Left lung (tissue), 4 donors: ENCODE measurements at regions not wholly inside any gene's neighbourhood (a gene's known extent, or its start where the extent isn't known, plus 50 kb on each side); places are given as distances from the start of the nearest gene placed in this dataset.

Source experiments
- ATAC-seq: fragments of 200-7000 bp; cut with Tn5 transposase; one replicate; pipeline ENCODE4 v1.9.1; 2020; ENCODE audit warnings: moderate library complexity
- DNase-seq, 4 donors: peaks; one replicate each; pipeline ENCODE4 v3.0.0-alpha.2; 2013 to 2020
- H3K27ac ChIP-seq, 2 donors: fragments of 200-600 bp; sonication (generic) in 1 of 2; one replicate each; pipeline versions ENCODE4 v1.5.0 to v1.8.0; 2020 to 2021
- H3K27me3 ChIP-seq, 2 donors: fragments of 200-600 bp; sonication (generic) in 1 of 2; one replicate each; pipeline versions ENCODE4 v1.5.0 to v1.8.0; 2020 to 2021
- H3K36me3 ChIP-seq, 2 donors: fragments of 200-600 bp; sonication (generic) in 1 of 2; one replicate each; pipeline versions ENCODE4 v1.5.0 to v1.8.0; 2020 to 2021
- H3K4me1 ChIP-seq, 2 donors: fragments of 200-600 bp; one replicate each; pipeline ENCODE4 v1.8.0; 2021
- H3K4me3 ChIP-seq, 2 donors: fragments of 200-600 bp; sonication (generic) in 1 of 2; one replicate each; pipeline versions ENCODE4 v1.5.0 to v1.8.0; 2020 to 2021; ENCODE audit warnings: mild to moderate bottlenecking in 1 of 2
- H3K9me3 ChIP-seq, 2 donors: fragments of 200-600 bp; sonication (generic) in 1 of 2; one replicate each; pipeline versions ENCODE4 v1.5.0 to v1.8.0; 2020 to 2021
- intact Hi-C, 2 donors: fragments of 100-400 bp; cut with DNase I; formaldehyde crosslinking; loops; one replicate each; pipeline versions ENCODE4 v1.11.2 to v1.14.2; 2022
- TF ChIP-seq, protein P1 (sequence below), 2 donors: fragments of 200-600 bp; sonication (generic) in 1 of 2; IDR thresholded peaks; one replicate each; pipeline versions ENCODE4 v1.5.0 to v1.8.0; 2021; ENCODE audit warnings: antibody characterized with exemption in 2 of 2
- donor health status: DM: no; HTN: yes; CAD: no.
- donor health status: DM: no; HTN: no; CAD: no.

DNA sequence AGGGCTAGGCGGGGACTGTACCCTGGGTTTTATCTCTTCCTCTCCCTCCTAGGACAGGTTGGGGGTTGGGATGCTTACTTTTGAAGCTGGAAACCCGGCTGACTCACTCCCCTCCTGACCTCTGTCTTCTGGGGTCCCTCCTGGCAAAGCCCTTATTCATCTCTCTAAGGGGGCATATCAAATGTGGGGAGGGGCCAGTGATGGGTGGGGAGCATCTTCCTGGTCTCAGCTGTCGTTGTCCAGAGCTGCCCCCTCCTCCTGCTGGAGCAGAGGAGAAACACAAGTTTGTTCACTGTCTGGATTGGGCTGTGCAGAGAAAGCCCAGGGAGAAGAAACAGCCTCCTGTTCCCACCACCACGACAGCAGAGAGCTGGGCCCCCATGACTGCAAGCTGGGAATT, 85.8 kb downstream of the TNFAIP2 start:
- intact Hi-C loops = no loop called here
- H3K27ac ChIP-seq = no peak overlapping the region
- ATAC-seq (no peak), DNase-seq (no peak)
- TF ChIP-seq, protein P1, sequence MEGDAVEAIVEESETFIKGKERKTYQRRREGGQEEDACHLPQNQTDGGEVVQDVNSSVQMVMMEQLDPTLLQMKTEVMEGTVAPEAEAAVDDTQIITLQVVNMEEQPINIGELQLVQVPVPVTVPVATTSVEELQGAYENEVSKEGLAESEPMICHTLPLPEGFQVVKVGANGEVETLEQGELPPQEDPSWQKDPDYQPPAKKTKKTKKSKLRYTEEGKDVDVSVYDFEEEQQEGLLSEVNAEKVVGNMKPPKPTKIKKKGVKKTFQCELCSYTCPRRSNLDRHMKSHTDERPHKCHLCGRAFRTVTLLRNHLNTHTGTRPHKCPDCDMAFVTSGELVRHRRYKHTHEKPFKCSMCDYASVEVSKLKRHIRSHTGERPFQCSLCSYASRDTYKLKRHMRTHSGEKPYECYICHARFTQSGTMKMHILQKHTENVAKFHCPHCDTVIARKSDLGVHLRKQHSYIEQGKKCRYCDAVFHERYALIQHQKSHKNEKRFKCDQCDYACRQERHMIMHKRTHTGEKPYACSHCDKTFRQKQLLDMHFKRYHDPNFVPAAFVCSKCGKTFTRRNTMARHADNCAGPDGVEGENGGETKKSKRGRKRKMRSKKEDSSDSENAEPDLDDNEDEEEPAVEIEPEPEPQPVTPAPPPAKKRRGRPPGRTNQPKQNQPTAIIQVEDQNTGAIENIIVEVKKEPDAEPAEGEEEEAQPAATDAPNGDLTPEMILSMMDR (IDR thresholded peaks at IDR 0.05) = no peak
- H3K36me3 ChIP-seq = no peaks in the 10 kb centered on the region
- H3K27me3 ChIP-seq = peaks cover 7 to 64% of the 10 kb centered on the region in 2 donors
- H3K4me3 ChIP-seq = no peak overlapping the region
- H3K9me3 ChIP-seq = peaks cover 0 to 21% of the 10 kb centered on the region in 2 donors
- H3K4me1 ChIP-seq = peaks cover 0 to 6% of the 10 kb centered on the region in 2 donors

DNA sequence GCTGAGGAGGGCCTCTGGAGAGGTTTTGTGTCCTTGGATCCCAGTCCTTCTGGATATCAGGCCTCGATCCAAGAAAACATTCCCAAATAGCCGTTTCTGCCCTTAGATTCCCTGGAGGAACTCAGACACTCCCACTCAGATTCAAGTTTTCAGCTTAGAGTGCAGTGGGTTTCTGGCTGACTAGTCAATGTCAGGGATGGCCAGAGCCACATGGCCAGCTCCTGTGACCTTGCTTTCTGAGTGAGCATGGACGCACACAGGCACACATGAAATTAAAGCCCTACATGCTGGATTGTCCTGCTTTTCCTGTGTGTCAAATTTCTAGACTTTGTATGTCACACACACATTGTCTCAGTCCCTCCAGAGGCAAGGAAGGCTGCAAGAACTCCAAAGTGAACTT, 86.2 kb downstream of the TNFAIP2 start:
- Histone ChIP-seq H3K4me1 (peaks cover 0 to 6% of the 10 kb centered on the region in 2 donors), H3K27ac (no peak overlapping the region), H3K9me3 (peaks cover 0 to 17% of the 10 kb centered on the region in 2 donors), H3K36me3 (no peaks in the 10 kb centered on the region), H3K27me3 (peaks cover 7 to 65% of the 10 kb centered on the region in 2 donors), H3K4me3 (no peak overlapping the region)
- intact Hi-C loops = no loop called here
- ATAC-seq (no peak), DNase-seq (no peak)
- TF ChIP-seq, protein P1 (IDR thresholded peaks at IDR 0.05) = no peak

DNA sequence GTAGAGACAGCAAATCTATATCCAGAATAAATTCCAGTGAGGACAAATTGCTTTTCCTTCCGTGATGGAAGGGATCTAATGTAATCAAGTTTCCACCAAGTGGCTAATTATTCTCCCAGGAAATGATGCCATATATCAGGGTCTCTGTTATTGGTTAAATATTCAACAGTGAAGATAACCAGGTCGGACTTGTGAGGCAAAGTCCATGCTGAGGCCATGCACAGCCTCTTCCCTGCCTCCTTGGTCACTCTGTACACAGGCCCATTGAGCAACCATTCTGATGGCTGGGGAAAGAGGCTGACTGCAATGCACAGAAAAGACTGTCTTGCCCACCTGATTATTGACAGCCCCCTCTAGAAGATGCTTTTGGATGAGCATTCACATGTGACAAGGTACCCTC, 90.1 kb downstream of the TNFAIP2 start:
- Histone ChIP-seq H3K4me1 (no peaks in the 10 kb centered on the region), H3K27ac (no peak overlapping the region), H3K27me3 (peaks cover 1 to 40% of the 10 kb centered on the region in 2 donors), H3K9me3 (peaks cover 0 to 9% of the 10 kb centered on the region in 2 donors), H3K4me3 (no peak overlapping the region), H3K36me3 (no peaks in the 10 kb centered on the region)
- intact Hi-C loops = no loop called here
- DNase-seq (no peak), ATAC-seq (no peak)
- TF ChIP-seq, protein P1 (IDR thresholded peaks at IDR 0.05) = no peak

DNA sequence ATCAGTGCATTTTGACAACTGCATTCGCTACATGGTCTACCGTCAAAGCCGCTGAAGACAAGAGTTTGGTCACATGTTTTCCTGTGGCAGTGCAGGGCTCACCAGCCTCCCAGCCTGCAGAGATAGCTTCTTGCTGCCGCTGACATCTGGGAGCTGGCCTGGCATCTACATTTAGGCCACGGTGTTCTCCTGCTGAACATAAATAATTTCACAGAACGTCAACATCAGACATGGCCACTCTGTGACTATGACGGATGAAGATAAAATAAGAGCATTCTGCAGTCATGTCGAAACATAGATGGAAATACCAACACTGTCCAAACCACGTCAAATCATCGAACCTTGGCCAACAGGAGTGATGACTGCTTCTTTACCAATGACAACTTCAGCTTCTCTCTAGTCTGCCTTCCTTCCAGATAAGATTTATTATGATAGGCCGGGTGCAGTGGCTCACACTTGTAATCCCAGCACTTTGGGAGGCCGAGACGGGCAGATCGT, 91.2 kb downstream of the TNFAIP2 start:
- Histone ChIP-seq H3K27me3 (peaks cover 0 to 38% of the 10 kb centered on the region in 2 donors), H3K27ac (no peak overlapping the region), H3K9me3 (peaks cover 0 to 9% of the 10 kb centered on the region in 2 donors), H3K36me3 (no peaks in the 10 kb centered on the region), H3K4me3 (no peak overlapping the region), H3K4me1 (no peaks in the 10 kb centered on the region)
- intact Hi-C loops = no loop called here
- no peak for ATAC-seq
- TF ChIP-seq, protein P1 (IDR thresholded peaks at IDR 0.05) = no peak
- no peak for DNase-seq

DNA sequence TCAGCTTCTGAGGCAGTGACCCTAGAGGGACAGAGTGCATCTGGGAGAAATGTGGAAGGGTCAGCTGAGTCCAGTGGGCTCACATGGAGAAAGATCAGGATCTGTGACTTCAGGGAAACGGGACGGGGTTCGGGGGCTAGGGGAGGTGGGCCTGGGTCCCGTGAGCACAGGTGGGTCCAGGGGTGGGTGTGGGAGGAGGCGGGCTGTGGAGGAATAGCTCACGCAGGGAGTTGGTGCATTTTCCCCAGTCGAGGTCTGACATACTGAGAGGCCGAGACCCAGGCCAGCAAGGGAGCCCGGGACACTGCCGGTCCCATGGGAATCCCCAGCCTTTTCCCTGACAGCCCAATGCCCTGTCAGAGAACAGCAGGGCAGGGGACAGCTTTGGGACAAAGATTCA, 93.1 kb downstream of the TNFAIP2 start:
- ATAC-seq (no peak), DNase-seq (no peak)
- TF ChIP-seq, protein P1 (IDR thresholded peaks at IDR 0.05) = no peak
- Histone ChIP-seq H3K27me3 (peaks cover 11 to 41% of the 10 kb centered on the region in 2 donors), H3K4me3 (no peak overlapping the region), H3K4me1 (peaks cover 4 to 7% of the 10 kb centered on the region in 2 donors), H3K36me3 (no peaks in the 10 kb centered on the region), H3K9me3 (peaks cover 0 to 9% of the 10 kb centered on the region in 2 donors), H3K27ac (no peak overlapping the region)
- intact Hi-C loops = no loop called here
